ENCODE measurements at regions not wholly inside any gene's neighbourhood (a gene's known extent, or its start where the extent isn't known, plus 50 kb on each side); places are given as distances from the start of the nearest gene placed in this dataset.

- 94% methylated on average over 4 of the region's 4 CpGs for WGBS
- H3K4me3 ChIP-seq (ENCODE audit: low read depth in 1 of 3, low read length in 3 of 3), result no peak overlapping the region
- no peaks in the 10 kb centered on the region for H3K9me3 ChIP-seq (ENCODE audit: control insufficient read depth in 4 of 4, low read length in 3 of 4)
- H3K27me3 ChIP-seq (ENCODE audit: control insufficient read depth in 4 of 4, insufficient read depth in 4 of 4, low read length in 3 of 4), result no peaks in the 10 kb centered on the region
- H3K9ac ChIP-seq (ENCODE audit: low read depth in 1 of 2, low read length in 2 of 2), result no peak overlapping the region
- TF ChIP-seq NR2F2 (IDR thresholded peaks at IDR 0.05), result no peak
- no peak for TF ChIP-seq JUND (IDR thresholded peaks at IDR 0.05)
- no peak for TF ChIP-seq RAD21 (IDR thresholded peaks at IDR 0.05)
- TF ChIP-seq MAX (IDR thresholded peaks at IDR 0.05), result no peak
- no peak for TF ChIP-seq YY1 (IDR thresholded peaks at IDR 0.05)
- TF ChIP-seq TAF1 (conservative IDR thresholded peaks at IDR 0.05), result no peak
- no peak for TF ChIP-seq FOXA2 (IDR thresholded peaks at IDR 0.05)
- no peak for TF ChIP-seq FOXA1 (IDR thresholded peaks at IDR 0.05)
- TF ChIP-seq ZBTB33 (IDR thresholded peaks at IDR 0.05), result no peak
- TF ChIP-seq SP1 (IDR thresholded peaks at IDR 0.05), result no peak
- H3K27ac ChIP-seq (ENCODE audit: low read depth in 1 of 2, low read length in 2 of 2), result no peak overlapping the region
- DNase-seq (ENCODE audit: low spot score), result no peak
- no peaks in the 10 kb centered on the region for H3K4me1 ChIP-seq (ENCODE audit: control insufficient read depth in 4 of 4, insufficient read depth in 4 of 4, low read length in 3 of 4)
- H3K36me3 ChIP-seq (ENCODE audit: control insufficient read depth in 4 of 4, insufficient read depth in 3 of 4, low read depth in 1 of 4, low read length in 3 of 4), result no peaks in the 10 kb centered on the region
Observed at GRCh38 chr11:92881940-92882450, 87.5 kb upstream of the MTNR1B start.

GRCh38 chr11:92882828-92883611, 86.4 kb upstream of the MTNR1B start:
- WGBS, result 92% methylated on average over 54 of the region's 54 CpGs
- H3K4me1 ChIP-seq (ENCODE audit: control insufficient read depth in 4 of 4, insufficient read depth in 4 of 4, low read length in 3 of 4), result no peaks in the 10 kb centered on the region
- no peak overlapping the region for H3K4me3 ChIP-seq (ENCODE audit: low read depth in 1 of 3, low read length in 3 of 3)
- no peak overlapping the region for H3K27ac ChIP-seq (ENCODE audit: low read depth in 1 of 2, low read length in 2 of 2)
- DNase-seq (ENCODE audit: low spot score), result no peak
- no peaks in the 10 kb centered on the region for H3K9me3 ChIP-seq (ENCODE audit: control insufficient read depth in 4 of 4, low read length in 3 of 4)
- no peak for TF ChIP-seq ZBTB33 (IDR thresholded peaks at IDR 0.05)
- TF ChIP-seq MAX (IDR thresholded peaks at IDR 0.05), result no peak
- TF ChIP-seq ATF3 (IDR thresholded peaks at IDR 0.05), result no peak
- no peak for TF ChIP-seq FOXA1 (IDR thresholded peaks at IDR 0.05)
- no peak for TF ChIP-seq EGR1 (IDR thresholded peaks at IDR 0.05; ENCODE audit: low read depth in 2 of 2)
- H3K36me3 ChIP-seq (ENCODE audit: control insufficient read depth in 4 of 4, insufficient read depth in 3 of 4, low read depth in 1 of 4, low read length in 3 of 4), result no peaks in the 10 kb centered on the region
- H3K27me3 ChIP-seq (ENCODE audit: control insufficient read depth in 4 of 4, insufficient read depth in 4 of 4, low read length in 3 of 4), result no peaks in the 10 kb centered on the region
- H3K9ac ChIP-seq (ENCODE audit: low read depth in 1 of 2, low read length in 2 of 2), result no peak overlapping the region

- no peaks in the 10 kb centered on the region for H3K27me3 ChIP-seq (ENCODE audit: control insufficient read depth in 4 of 4, insufficient read depth in 4 of 4, low read length in 3 of 4)
- 68% methylated on average over 4 of the region's 4 CpGs for WGBS
- DNase-seq (ENCODE audit: low spot score), result no peak
- H3K27ac ChIP-seq (ENCODE audit: low read depth in 1 of 2, low read length in 2 of 2), result no peak overlapping the region
- H3K9me3 ChIP-seq (ENCODE audit: control insufficient read depth in 4 of 4, low read length in 3 of 4), result no peaks in the 10 kb centered on the region
- H3K9ac ChIP-seq (ENCODE audit: low read depth in 1 of 2, low read length in 2 of 2), result no peak overlapping the region
- no peaks in the 10 kb centered on the region for H3K36me3 ChIP-seq (ENCODE audit: control insufficient read depth in 4 of 4, insufficient read depth in 3 of 4, low read depth in 1 of 4, low read length in 3 of 4)
- no peak overlapping the region for H3K4me3 ChIP-seq (ENCODE audit: low read depth in 1 of 3, low read length in 3 of 3)
- H3K4me1 ChIP-seq (ENCODE audit: control insufficient read depth in 4 of 4, insufficient read depth in 4 of 4, low read length in 3 of 4), result no peaks in the 10 kb centered on the region
- TF ChIP-seq JUND (IDR thresholded peaks at IDR 0.05), result no peak
- no peak for TF ChIP-seq RAD21 (IDR thresholded peaks at IDR 0.05)
- TF ChIP-seq FOXA2 (IDR thresholded peaks at IDR 0.05), result no peak
- no peak for TF ChIP-seq TAF1 (conservative IDR thresholded peaks at IDR 0.05)
- no peak for TF ChIP-seq GABPA (IDR thresholded peaks at IDR 0.05 in 1 of 2, conservative IDR thresholded peaks at IDR 0.05 in 1 of 2)
- no peak for TF ChIP-seq RXRA (IDR thresholded peaks at IDR 0.05)
- TF ChIP-seq ATF3 (IDR thresholded peaks at IDR 0.05), result no peak
- TF ChIP-seq SP1 (IDR thresholded peaks at IDR 0.05), result no peak
- TF ChIP-seq EGR1 (IDR thresholded peaks at IDR 0.05; ENCODE audit: low read depth in 2 of 2), result no peak
- TF ChIP-seq FOXA1 (IDR thresholded peaks at IDR 0.05), result no peak
- no peak for TF ChIP-seq REST (IDR thresholded peaks at IDR 0.05)
Observed at GRCh38 chr11:92885600-92885999, 83.9 kb upstream of the MTNR1B start.

All from liver (tissue), 7 donors.